HG03378 (cell line): ENCODE measurements at regions not wholly inside any gene's neighbourhood (a gene's known extent, or its start where the extent isn't known, plus 50 kb on each side); places are given as distances from the start of the nearest gene placed in this dataset.
"Not testable (repeated sequence)": the region's sequence is repeated elsewhere in the genome, so short reads cannot be mapped to it uniquely, and the experiment has no call there.

Experiments
- ATAC-seq: cut with Tn5 transposase; IDR thresholded peaks from one replicate; pipeline ENCODE4 v1.9.1; 2021; ENCODE audit warnings: mild to moderate bottlenecking, moderate library complexity; ENCODE audit not compliant: unreplicated experiment

DNA sequence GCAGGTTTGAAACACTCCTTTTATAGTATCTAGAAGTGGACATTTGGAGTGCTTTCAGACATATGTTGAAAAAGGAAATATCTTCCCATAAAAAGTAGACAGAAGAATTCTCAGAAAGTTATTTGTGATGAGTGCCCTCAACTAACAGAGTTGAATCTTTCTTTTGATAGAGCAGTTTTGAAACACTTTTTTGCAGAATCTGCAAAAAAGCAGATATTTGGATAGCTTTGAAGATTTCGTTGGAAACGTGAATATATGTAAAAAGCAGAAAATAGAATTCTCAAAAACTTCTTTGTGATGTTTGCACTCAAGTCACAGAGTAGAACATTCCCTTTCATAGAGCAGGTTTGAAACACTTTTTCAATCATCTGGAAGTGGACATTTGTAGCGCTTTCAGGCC is 676.4 kb upstream of the ZNF337 start:
- not testable (repeated sequence) for ATAC-seq

DNA sequence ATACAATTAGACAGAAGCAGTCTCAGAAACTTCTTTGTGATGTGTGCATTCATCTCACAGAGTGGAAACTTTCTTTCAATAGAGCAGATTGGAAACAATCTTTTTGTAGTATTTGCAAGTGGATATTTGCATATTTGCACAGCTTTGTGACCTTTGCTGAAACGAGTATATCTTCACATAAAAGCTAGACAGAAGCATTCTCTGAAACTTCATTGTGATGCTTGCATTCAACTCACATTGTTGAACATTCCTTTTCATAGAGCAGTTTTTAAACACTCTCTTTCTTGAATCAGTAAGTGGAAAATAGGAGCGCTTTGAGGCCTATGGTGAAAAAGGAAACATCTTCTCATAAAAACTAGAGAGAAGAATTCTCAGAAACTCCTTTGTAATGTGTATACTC is 657.9 kb upstream of the ZNF337 start:
- no peak for ATAC-seq

DNA sequence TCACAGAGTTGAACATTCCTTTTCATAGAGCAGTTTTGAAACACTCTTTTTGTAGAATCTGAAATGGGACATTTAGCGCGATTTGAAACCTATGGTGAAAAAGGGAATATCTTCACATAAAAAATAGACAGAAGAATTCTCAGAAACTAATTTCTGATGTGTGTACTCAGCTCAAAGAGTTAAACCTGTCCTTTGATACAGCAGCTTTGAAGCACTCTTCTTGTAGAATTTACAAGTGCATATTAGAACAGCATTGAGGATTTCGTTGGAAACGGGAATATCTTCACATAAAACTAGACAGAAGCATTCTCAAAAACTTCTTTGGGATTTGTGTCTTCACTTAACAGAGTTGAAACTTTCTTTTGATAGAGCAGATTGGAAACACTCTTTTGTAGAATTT is 650.7 kb upstream of the ZNF337 start:
- no peak for ATAC-seq

DNA sequence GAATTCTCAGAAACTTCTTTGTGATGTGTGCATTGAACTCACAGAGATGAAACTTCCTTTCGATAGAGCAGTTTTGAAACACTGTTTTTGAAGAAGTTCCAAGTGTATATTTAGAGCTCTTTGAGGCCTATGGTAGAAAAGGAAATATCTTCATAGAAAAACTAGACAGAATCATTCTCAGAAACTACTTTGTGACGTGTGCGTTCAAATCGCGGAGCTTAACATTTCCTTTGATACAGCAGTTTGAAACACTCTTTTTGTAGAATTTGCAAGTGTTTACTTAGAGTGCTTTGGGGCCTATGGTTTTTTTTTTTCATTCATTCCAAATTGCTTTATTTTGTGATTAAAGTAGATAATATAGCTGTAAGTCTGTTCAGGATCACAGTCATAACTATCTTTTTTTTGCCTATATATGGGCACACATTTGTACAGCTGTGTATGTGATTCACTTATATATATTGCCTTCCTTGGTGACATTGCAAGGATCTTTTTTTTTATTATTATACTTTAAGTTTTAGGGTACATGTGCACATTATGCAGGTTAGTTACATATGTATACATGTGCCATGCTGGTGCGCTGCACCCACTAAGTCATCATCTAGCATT is 643.9 kb upstream of the ZNF337 start:
- not testable (repeated sequence) for ATAC-seq

DNA sequence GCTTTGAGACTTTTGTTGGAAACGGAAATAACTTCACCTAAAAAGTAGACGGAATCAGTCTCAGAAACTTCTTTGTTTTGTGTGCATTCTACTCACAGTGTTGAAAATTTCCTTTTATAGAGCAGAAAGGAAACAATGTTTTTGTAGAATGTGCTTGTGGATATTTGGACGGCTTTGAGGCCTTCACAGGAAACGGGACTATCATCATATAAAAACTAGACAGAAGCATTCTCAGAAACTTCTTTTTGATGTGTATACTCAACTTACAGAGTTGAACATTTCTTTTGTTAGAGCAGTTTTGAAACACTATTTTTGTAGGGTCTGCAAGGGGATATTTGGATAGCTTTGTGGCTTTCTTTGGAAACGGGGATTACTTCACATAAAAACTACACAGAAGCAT is 627.5 kb upstream of the ZNF337 start:
- no peak for ATAC-seq

DNA sequence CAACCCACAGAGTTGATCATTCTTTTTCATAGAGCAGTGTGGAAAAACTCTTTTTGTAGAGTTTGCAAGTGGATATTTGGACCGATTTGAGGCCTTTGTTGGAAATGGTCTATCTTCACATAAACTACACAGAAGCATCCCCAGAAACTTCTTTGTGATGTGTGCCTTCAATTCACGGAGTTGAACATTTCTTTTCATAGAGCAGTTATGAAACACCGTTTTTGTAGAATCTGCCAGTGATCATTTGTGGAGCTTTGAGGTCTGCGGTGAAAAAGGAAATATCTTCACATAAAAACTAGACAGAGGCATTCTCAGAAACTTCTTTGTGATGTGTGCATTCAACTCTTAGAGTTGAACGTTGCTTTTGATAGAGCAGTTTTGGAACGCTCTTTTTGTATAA is 618.4 kb upstream of the ZNF337 start:
- no peak for ATAC-seq

DNA sequence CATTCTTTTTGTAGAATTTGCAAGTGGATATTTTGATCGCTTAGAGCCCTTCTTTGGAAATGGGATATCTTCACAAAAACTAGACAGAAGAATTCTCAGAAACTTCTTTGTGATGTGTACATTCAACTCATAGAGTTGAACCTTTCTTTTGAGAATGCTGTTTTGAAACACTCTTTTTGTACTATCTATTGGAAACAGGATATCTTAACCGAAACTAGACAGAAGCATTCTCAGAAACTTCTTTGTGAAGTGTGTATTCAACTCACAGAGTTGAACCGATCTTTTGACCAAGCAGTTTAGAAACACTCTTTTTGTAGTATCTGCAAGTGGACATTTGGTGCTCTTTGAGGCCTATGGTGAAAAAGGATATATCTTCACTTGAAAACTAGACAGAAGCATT is 613.1 kb upstream of the ZNF337 start:
- not testable (repeated sequence) for ATAC-seq

DNA sequence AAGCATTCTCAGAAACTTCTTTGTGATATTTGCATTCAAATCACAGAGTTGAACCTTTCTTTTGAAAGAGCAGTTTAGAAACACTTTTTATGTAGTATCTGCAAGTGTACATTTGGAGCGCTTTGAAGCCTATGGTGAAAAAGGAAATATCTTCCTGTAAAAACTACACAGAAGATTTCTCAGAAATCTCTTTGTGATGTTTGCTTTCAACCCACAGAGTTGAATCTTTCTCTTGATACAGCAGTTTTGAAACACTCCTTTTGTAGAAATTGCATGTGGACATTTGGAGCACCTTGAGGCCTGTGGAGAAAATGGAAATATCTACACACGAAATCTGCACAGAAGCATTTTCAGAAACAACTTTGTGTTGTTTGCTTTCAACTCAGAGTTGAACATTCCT is 612.3 kb upstream of the ZNF337 start:
- ATAC-seq, result no peak

DNA sequence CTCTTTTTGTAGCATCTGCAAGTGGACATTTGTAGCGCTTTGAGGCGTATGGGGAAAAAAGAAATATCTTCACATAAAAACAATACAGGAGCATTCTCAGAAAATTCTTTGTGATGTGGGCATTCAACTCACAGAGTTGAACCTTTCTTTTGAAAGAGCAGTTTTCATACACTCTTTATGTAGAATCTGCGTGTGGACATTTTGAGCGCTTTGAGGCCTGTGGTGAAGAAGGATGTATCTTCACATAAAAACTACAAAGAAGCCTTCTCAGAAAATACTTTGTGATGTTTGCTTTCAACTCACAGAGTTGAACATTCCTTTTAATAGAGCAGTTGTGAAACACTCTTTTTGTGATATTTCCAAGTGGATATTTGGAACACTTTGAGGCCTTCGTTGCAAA is 598.4 kb upstream of the ZNF337 start:
- ATAC-seq, result no peak

DNA sequence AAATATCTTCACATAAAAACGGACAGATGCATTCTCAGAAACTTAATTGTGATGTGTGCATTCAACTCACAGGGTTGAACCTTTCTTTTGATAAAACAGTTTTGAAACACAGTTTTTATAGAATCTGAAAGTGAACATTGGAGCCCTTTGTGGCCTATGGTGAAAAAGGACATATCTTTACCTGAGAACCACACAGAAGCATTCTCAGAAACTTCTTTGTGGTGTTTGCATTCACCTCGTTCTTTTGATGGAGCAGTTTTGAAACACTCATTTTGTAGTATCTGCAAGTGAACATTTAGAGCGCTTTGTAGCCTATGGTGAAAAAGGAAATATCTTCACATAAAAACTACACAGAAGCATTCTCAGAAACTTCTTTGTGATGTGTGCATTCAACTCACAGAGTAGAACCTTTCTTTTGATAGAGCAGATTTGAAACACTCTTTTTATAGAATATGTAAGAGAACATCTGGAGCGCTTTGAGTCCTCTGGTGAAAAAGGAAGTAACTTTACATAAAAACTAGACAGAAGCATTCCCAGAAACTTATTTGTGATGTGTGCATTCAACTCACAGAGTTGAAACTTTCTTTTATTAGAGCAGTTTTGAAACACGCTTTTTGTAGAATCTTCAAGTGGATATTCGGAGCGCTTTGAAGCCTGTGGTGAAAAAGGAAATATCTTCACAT is 591.9 kb upstream of the ZNF337 start:
- ATAC-seq, result not testable (repeated sequence)

DNA sequence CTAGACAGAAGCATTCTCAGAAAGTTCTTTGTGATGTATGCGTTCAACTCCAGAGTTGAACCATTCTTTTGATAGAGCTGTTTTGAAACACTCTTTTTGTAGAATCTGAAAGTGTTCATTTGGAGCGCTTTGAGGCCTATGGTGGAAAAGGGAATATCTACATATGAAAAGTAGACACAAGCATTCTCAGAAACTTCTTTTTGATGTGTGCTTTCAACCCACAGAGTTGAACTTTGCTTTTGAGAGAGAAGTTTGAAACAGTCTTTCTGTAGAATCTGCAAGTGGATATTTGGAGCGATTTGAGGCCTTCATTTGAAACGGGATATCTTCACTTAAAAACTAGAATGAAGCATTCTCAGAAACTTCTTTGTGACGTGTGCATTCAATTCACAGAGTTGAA is 582.6 kb upstream of the ZNF337 start:
- no peak for ATAC-seq

DNA sequence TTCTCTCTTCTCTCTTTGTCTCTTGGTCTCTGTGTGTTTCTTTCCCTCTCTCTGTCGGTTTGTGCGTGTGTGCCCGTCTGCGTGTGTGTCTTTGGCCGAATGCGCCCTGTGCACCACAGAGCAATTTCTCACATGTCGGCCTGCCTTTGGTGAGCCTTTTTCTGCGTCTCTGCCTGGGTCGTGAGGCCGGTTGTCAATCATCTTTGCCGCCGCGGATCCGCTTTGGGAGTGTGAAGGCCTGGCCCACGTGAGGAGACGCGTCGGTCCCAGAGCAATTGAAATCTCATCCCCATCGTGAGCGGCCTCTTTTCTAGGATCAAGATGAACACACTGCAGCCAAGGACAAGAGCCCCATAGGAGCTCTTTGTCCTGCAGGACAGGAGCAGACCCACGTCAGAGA is 580.7 kb upstream of the ZNF337 start:
- no peak for ATAC-seq

DNA sequence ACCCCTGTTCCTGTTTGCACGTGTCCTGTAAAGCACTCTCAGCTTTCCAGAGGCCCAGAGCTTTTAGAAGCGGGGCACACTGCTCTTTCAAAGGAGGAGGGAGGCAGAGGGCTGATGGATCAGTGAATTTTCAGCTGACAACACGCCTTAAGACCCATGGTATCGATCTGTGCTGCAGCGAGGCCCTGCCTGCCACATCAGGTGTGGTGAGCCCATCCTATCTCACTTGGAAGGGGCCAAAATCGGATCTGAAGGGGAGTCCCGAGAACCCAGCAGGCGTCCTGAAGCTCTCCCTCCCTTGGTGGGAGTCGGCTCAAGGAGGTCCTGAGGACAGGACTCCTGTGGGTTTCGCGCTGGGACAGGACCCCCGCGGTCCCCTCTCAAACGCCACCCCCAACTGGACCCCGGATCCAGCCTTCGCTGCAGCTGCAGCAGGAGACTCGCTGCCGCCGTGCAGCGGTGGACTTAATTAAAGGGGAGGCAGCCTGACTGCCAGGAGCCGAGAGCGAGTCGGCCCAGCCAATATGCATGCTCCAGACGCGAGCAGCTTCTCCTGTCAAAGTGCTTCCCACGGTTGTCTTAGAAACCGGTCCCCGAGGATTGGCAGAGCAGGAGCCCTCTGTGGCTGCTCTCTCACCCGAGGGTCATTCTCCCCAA is 580.0 kb upstream of the ZNF337 start:
- ATAC-seq, result no peak

DNA sequence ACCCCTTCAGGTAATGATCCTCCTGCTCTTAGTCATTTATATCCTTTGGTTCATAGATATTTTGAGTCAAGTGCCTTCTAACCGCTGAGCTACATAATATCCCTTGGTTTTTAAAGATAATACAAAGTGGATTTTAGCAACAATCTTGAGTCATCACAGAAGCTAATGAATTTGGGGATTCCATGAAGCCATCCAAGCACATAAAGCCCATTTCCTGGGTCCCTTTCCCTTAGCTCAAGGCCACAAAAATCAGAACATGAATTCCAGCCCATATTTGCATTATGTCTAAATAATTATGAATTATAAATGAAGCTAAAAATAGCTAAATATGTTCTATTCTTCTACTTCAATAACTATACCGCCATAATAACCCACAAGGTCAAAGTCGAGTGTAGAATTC is 572.1 kb upstream of the ZNF337 start:
- not testable (repeated sequence) for ATAC-seq

DNA sequence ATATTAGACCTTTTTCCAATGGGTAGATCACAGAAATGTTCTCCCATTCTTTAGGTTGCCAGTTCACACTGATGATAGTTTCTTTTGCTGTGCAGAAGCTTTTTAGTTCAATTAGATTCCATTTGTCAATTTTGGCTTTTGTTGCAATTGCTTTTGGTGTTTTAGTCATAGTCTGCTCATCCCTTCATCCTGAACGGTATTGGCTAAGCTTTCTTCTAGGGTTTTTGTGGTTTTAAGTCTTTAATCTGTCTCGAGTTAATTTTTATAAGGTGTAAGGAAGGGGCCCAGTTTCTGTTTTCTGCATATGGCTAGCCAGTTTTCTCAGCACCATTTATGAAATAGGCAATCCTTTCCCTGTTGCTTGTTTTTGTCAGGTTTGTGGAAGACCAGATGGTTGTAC is 564.3 kb upstream of the ZNF337 start:
- not testable (repeated sequence) for ATAC-seq

DNA sequence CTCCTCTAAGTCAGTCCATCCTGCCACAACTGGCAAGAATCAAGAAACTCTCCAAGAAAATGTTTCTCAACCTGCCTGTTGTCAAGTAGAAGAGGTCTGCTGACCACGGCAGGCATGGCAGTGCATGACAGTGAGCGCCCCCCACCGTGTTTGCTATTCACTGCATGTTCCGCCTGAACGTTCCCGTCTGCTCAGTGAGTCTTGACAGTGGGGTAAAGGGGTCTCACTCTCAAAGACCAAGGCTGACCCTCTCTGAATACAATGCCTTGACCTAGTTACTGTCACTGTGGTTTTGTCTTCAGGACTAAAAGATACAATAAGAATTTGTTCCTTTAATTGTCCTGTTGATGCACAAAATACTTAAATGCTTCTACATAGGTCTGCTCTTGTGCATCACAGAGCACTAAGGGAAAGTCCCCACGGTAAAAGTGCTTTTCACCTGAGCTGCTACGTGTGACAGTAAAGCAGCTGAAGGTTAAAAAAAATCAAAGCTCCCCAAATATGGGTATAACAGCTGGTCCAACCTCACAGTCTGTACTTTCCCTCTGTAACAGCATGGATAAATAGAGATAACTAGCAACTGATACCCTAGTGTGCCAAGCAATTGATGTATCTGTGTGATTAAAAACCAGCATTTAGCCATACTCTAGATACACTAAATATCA is 555.8 kb upstream of the ZNF337 start:
- ATAC-seq, result not testable (repeated sequence)

DNA sequence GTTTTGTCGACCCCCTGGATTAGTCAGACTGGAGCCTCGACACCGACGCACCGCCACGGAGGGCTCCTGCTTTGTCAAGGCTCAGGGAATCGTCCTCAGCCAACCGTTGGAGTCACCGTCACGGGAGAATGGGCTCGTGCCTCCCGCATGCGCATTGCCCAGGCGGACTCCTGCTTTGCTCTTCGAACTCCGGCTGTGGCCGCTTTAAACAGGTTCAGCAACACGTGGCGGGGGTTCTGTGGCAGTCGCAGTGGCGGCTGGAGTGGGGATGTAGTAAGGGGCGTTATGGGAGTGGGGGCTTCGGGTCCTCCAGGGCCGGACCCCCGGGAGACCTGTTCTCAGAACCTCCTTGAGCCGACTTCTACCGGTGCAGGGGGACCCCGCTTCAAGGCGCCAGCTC is 554.7 kb upstream of the ZNF337 start:
- ATAC-seq, result not testable (repeated sequence)

DNA sequence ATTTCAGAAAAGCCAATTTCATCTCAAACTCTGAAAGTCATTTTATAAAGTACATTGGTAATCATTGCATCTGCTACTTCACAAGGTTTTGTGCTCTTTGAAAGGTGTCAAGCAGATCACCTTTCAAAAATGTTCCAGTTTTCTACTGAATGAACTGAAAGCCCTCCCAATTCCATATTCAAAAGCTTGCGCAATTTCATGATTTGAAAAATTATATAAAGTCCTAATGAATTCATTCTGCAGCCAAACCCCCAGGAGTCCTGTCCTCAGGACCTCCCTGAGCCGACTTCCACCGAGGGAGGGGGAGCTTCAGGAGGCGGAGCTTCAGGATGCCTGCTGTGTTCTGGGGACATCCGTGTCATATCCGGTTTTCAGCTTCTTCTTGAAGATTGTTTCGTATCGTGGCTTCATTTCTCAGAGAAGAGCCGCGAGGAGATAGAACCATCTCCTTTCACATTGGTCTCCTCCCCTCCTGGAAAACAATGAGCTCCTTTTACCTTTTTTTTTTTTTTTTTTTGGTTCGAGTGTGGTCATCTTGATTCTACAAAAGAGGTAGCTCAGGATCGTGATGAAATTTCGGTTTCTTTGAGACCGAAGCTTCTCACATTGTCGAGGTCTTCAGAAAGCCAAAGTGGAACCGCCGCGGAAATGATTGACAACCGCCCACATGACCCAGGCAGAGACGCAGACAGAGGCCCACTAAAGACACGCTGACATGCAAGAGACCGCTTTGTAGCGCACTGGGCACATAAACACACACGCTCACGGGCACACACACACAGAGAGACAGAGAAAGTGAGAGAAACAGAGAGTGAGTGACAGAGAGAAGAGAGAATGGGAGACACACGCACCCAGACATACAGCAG is 553.8 kb upstream of the ZNF337 start:
- ATAC-seq, result not testable (repeated sequence)

DNA sequence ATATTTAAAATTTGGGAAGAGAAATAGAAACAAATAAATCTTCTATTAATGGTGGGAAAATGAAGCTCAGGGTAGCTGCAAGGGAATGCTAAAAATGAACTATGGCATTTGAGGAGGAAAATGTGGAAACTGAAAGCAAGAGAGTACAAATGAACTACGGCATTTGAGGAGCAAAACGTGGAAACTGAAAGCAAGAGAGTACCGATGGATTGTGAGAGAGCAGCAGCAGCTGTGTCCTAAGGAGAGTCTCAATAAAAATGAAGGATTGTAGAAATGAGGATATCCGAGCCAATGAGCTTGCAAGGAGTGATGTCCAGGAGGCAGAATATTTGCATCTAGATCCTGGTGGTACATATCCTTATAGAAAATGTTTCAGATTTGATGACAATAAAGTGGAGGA is 547.1 kb upstream of the ZNF337 start:
- ATAC-seq, result no peak

DNA sequence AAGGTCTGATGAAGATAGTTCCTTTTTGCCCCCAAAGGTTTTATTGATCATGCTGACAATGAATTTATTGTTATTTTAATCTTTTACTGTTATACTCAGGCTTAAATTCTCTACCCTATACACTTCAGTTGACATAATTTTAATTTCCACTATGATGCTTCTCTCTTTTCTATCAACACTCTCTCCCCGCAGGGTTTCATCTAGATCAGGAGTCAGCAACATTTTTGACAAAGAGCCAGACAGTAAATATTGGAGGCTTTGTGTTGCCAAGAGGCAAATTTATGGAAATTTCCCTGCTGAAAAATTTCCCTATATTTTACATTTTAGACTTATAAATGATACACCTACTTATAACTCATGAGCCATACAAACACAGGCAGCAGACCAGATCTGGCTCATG is 524.0 kb upstream of the ZNF337 start:
- ATAC-seq, result not testable (repeated sequence)

DNA sequence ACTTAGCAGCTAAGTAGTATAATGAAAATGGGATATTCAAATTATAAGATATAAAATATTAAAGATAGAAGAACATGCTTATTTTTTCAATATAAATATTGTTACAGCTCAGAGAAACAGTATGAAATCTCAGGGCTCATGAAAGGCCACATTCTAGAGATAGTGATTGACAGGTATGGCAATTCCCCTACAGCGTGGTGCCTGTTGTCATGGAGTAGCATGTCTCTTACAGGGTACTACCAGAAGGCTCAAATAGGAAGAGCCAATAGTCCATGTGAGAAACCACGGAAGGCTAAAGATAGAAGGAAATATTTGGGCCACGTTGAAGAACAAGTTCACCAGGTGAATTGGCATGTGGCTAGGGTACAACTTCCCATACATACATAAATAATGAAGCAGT is 522.9 kb upstream of the ZNF337 start:
- ATAC-seq, result not testable (repeated sequence)
